Gastrocnemius medialis (tissue), 4 donors: ENCODE measurements at regions not wholly inside any gene's neighbourhood (a gene's known extent, or its start where the extent isn't known, plus 50 kb on each side); places are given as distances from the start of the nearest gene placed in this dataset.

Source experiments
- ATAC-seq, 2 donors: fragments of 150-250 bp; one replicate each; pipeline ENCODE4 v1.9.1; 2016
- DNase-seq, 2 donors: peaks; one replicate each; pipeline ENCODE4 v3.0.0-alpha.2; 2019
- H3K27ac ChIP-seq, 4 donors: fragments of 200-600 bp; sonication (generic); 1 replicate in 1 of 4; 2 replicates in 3 of 4; pipeline ENCODE4 v1.5.1; 2016 to 2018; ENCODE audit warnings: mild to moderate bottlenecking in 2 of 4, moderate library complexity in 1 of 4
- H3K27me3 ChIP-seq, 3 donors: fragments of 200-600 bp; sonication (generic) in 2 of 3; 1 replicate in 1 of 3; 2 replicates in 2 of 3; pipeline versions ENCODE4 v1.5.1 to v1.6.0; 2016 to 2019; ENCODE audit warnings: mild to moderate bottlenecking in 1 of 3, moderate library complexity in 1 of 3
- H3K36me3 ChIP-seq, 2 donors: fragments of 200-600 bp; sonication (generic) in 1 of 2; one replicate each; pipeline ENCODE4 v1.5.1; 2017 to 2018
- H3K4me1 ChIP-seq, 2 donors: fragments of 200-600 bp; sonication (generic) in 1 of 2; one replicate each; pipeline ENCODE4 v1.5.1; 2016 to 2017; ENCODE audit warnings: mild to moderate bottlenecking in 2 of 2
- H3K4me3 ChIP-seq, 4 donors: fragments of 200-600 bp; sonication (generic) in 3 of 4; 1 replicate in 1 of 4; 2 replicates in 3 of 4; pipeline ENCODE4 v1.5.1; 2016 to 2019; ENCODE audit warnings: mild to moderate bottlenecking in 2 of 4
- H3K9me3 ChIP-seq, 3 donors: fragments of 200-600 bp; sonication (generic) in 2 of 3; 1 replicate in 1 of 3; 2 replicates in 2 of 3; pipeline ENCODE4 v1.5.1; 2016 to 2019
- CTCF ChIP-seq, 5 experiments: fragments of 450-650 bp in 3 of 5; fragments of 200-600 bp in 2 of 5; sonication (generic) in 2 of 5; IDR thresholded peaks in 4 of 5; conservative IDR thresholded peaks in 1 of 5; 1 replicate in 4 of 5; 2 replicates in 1 of 5; pipeline ENCODE4 v1.5.1; 2016 to 2019; ENCODE audit warnings: antibody characterized with exemption in 5 of 5, mild to moderate bottlenecking in 3 of 5, moderate library complexity in 3 of 5
- POLR2A ChIP-seq, 2 donors: fragments of 450-650 bp; IDR thresholded peaks; one replicate each; pipeline ENCODE4 v1.6.1; 2017; ENCODE audit warnings: antibody characterized with exemption in 2 of 2, mild to moderate bottlenecking in 2 of 2, moderate library complexity in 2 of 2
- in situ Hi-C, 4 donors: fragments of 200-750 bp; cut with MboI; loops; one replicate each; pipeline versions ENCODE4 v1.15.0 to v1.8.0; 2017; ENCODE audit warnings: low sequenced_read_pairs in 4 of 4
- intact Hi-C: fragments of 100-400 bp; cut with DNase I; formaldehyde crosslinking; loops from one replicate; pipeline ENCODE4 v1.15.1; 2023; ENCODE audit warnings: low total_unique reads

GRCh38 chr7:114364151-114364550 is 50.5 kb upstream of the FOXP2 start:
- Histone ChIP-seq H3K36me3 (no peaks in the 10 kb centered on the region), H3K4me3 (no peak overlapping the region), H3K4me1 (peaks cover 15 to 21% of the 10 kb centered on the region in 2 donors), H3K9me3 (no peaks in the 10 kb centered on the region), H3K27ac (no peak overlapping the region), H3K27me3 (no peaks in the 10 kb centered on the region)
- no peak for ATAC-seq
- intact Hi-C loops, result no loop called here
- in situ Hi-C loops, result no loop called here
- TF ChIP-seq POLR2A (IDR thresholded peaks at IDR 0.05) (no peak), CTCF (IDR thresholded peaks at IDR 0.05 in 4 of 5, conservative IDR thresholded peaks at IDR 0.05 in 1 of 5) (no peak)
- no peak for DNase-seq

GRCh38 chr7:114363292-114363691 is 51.3 kb upstream of the FOXP2 start:
- Histone ChIP-seq H3K27me3 (no peaks in the 10 kb centered on the region), H3K9me3 (no peaks in the 10 kb centered on the region), H3K36me3 (no peaks in the 10 kb centered on the region), H3K4me1 (peaks cover 12 to 15% of the 10 kb centered on the region in 2 donors), H3K27ac (no peak overlapping the region), H3K4me3 (no peak overlapping the region)
- intact Hi-C loops, result no loop called here
- in situ Hi-C loops, result no loop called here
- TF ChIP-seq CTCF (IDR thresholded peaks at IDR 0.05 in 4 of 5, conservative IDR thresholded peaks at IDR 0.05 in 1 of 5) (no peak), POLR2A (IDR thresholded peaks at IDR 0.05) (no peak)
- DNase-seq (no peak), ATAC-seq (no peak)

- in situ Hi-C loops, result no loop called here
- Histone ChIP-seq H3K9me3 (no peaks in the 10 kb centered on the region), H3K36me3 (no peaks in the 10 kb centered on the region), H3K27ac (no peak overlapping the region), H3K4me3 (no peak overlapping the region), H3K4me1 (peaks cover 0 to 8% of the 10 kb centered on the region in 2 donors), H3K27me3 (no peaks in the 10 kb centered on the region)
- TF ChIP-seq POLR2A (IDR thresholded peaks at IDR 0.05) (no peak), CTCF (IDR thresholded peaks at IDR 0.05 in 4 of 5, conservative IDR thresholded peaks at IDR 0.05 in 1 of 5) (no peak)
- intact Hi-C loops, result no loop called here
- ATAC-seq (no peak), DNase-seq (no peak)
These were observed 55.7 kb upstream of the FOXP2 start for GRCh38 chr7:114358911-114359310.

- H3K27me3 ChIP-seq, result no peaks in the 10 kb centered on the region
- no peak for TF ChIP-seq POLR2A (IDR thresholded peaks at IDR 0.05)
- TF ChIP-seq CTCF (IDR thresholded peaks at IDR 0.05 in 4 of 5, conservative IDR thresholded peaks at IDR 0.05 in 1 of 5), result no peak
- H3K4me1 ChIP-seq, result peaks cover 0 to 4% of the 10 kb centered on the region in 2 donors
- no peaks in the 10 kb centered on the region for H3K36me3 ChIP-seq
- intact Hi-C loops, result no loop called here
- in situ Hi-C loops, result no loop called here
- ATAC-seq (no peak), DNase-seq (no peak)
- H3K9me3 ChIP-seq, result no peaks in the 10 kb centered on the region
- H3K4me3 ChIP-seq, result no peak overlapping the region
- H3K27ac ChIP-seq, result no peak overlapping the region
These were observed 58.5 kb upstream of the FOXP2 start for GRCh38 chr7:114356133-114356532.

- H3K36me3 ChIP-seq, result no peaks in the 10 kb centered on the region
- H3K9me3 ChIP-seq, result no peaks in the 10 kb centered on the region
- ATAC-seq, result no peak
- H3K4me1 ChIP-seq, result peaks cover 0 to 4% of the 10 kb centered on the region in 2 donors
- no peaks in the 10 kb centered on the region for H3K27me3 ChIP-seq
- TF ChIP-seq CTCF (IDR thresholded peaks at IDR 0.05 in 4 of 5, conservative IDR thresholded peaks at IDR 0.05 in 1 of 5), result no peak
- no peak for TF ChIP-seq POLR2A (IDR thresholded peaks at IDR 0.05)
- H3K27ac ChIP-seq, result no peak overlapping the region
- intact Hi-C loops, result no loop called here
- in situ Hi-C loops, result no loop called here
- no peak for DNase-seq
- no peak overlapping the region for H3K4me3 ChIP-seq
These were observed 60.3 kb upstream of the FOXP2 start for GRCh38 chr7:114354306-114354705.
